ENCODE measurements at regions not wholly inside any gene's neighbourhood (a gene's known extent, or its start where the extent isn't known, plus 50 kb on each side); places are given as distances from the start of the nearest gene placed in this dataset.
"Not testable (repeated sequence)": the region's sequence is repeated elsewhere in the genome, so short reads cannot be mapped to it uniquely, and the experiment has no call there.

DNA sequence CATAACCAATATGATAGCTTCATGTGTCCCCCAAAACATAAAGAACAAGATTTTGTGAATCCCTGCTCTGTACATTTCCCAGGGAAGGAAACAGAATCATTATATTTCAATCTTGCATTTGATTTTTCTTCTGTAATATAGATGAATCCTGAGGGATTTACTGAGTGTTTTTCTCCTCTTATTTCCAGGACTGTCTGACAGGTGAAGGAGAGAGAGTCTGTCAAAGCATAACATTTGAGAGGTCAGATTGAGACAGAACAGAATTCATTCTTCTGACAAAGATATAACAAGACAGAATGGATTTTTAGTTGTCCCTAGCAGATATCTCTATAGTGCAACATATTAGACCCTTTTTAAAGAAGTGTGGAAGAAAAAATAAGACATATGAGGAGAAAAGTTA lies 354.5 kb upstream of the IZUMO3 start:
- ChIA-PET POLR2A (no interaction called here), CTCF (no interaction called here)

DNA sequence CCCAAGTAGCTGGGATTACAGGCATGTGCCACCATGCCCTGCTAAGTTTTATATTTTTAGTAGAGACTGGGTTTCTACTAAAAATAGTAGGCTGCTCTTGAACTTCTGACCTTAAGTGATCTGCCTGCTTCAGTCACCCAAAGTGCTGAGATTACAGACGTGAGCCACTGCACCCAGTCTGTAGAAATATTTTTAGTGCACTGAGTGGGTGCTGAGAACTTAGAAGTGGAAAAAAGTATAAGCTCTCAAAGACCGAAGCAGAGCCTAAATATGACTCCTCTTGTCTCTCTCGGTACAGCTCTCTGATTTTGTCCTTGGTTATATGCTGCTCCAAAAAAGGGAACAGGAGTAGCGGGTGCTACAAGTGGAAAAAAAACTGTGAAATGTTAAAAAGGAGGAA lies 353.8 kb upstream of the IZUMO3 start:
- CTCF ChIA-PET, result no interaction called here

DNA sequence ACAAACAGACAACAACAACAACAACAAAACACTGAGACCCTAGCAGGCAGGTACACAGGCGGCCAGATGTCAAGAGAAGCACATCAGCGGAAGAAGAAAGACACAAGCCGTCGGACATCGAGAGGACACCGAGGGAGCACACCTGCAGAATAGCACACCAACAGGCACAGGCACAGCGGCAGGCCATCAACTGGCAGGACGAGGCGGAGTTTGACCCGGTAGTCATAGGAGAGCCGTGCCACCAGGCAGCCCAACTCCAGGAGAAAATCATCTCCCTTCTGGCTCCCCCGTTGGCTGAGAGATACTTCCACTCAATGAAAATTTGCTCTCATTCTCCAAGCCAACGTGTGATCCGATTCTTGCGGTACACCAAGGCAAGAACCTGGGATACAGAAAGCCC lies 352.1 kb upstream of the IZUMO3 start:
- CTCF ChIA-PET, result no interaction called here
- POLR2A ChIA-PET, result no interaction called here

More for the DNA sequence above, 353.8 kb upstream of the IZUMO3 start:
- POLR2A ChIA-PET, result no interaction called here

DNA sequence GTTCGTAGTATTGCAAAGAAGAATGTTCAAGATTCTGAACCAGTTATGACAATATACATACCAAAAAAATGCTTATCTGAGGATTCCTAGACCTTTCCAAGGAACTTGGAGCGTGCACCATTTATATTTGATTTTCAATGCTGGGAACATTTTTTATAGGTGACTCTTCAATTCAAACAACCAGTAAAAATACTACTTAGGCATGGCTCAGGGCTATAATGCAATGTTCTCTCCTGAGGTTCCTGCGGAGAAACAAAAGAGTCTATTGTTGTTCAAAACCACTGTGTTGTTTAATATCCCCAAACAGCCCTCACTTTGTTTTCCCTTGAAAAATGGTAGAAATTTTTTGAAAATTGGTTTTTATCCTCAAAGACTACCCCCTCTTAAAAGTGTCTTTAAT lies 335.7 kb upstream of the IZUMO3 start:
- ChIA-PET CTCF (no interaction called here), POLR2A (no interaction called here)

DNA sequence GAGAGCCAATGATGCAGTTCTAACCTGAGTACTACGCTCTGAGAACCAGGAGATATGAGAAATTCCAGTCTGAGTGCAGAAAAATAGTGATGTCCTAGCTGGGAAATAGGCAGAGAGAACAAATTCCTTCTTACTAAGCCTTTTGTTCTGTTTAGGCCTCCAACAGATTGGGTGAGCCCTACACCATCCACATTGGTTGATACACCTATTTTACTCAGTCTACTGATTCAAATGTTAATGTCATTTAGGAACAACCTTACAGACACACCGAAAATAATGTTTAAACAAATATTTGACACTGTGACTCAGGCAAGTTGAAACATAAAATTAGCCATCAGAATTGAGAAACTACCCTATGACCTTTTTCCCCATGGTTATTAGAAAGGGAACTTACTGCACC lies 333.9 kb upstream of the IZUMO3 start:
- POLR2A ChIA-PET, result no interaction called here
- CTCF ChIA-PET, result no interaction called here

DNA sequence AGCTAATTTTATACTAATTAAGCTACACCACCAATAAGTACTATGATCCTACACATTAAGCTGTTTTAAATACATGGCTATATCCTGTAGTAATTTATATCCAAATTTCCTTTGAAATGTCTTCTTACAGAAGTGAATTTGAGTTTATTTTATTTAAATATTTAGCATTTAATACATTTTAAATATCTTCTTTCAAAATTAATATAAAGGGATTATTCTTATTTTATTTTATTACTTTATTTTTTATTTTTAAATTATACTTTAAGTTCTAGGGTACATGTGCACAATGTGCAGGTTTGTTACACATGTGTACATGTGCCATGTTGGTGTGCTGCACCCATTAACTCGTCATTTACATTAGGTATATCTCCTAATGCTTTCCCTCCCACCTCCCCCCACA lies 310.9 kb upstream of the IZUMO3 start:
- POLR2A ChIA-PET, CTCF ChIA-PET: not testable (repeated sequence)

DNA sequence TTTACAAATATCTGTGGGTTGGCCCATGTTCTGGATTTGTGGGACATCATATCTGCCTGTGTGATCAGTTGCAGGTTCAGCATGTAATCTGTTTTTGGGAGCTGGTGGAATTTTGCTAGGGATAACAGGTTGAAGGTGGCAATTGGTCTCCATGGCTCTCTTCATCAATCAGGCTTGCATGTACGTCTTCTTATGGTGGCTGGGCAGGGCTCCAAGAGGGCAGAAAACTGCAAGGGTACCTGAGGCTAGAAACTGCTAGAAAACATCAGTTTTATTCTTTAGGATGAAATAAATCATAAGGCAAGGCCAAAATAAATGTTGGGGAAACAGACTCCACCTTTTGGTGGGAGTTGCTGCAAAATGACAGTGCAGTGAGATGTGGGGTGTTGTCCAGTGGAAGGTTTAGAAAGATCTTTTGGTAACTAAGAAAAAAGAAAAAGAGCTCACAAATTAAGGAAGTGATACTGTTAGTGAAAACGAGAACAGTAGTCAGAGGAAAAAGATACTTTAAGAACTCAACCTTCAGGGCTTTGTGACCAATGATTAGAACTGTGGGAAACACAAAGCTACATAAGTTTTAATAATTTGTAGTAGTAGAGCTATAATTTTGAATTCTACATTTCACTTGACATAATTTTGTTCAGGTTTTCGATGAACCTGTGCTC lies 300.7 kb upstream of the IZUMO3 start:
- POLR2A ChIA-PET, result no interaction called here
- CTCF ChIA-PET, result no interaction called here

DNA sequence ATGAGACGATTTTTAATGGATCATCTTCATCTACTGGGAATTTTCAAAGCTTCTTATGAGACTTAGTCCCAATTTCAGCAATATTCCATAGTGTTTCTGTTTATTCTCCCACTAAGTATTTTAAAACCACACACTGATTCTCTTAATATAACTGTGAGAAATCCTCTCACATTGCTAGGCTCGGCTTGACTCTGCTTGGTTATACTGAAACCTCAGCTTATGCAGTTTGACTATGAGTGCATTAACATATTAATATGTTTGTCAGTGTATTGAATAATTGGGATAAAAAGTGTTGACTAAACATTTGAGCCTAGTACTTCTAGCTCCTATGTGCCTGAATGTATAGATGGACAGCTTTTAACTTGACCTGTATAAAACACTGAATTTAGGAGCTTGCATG lies 298.5 kb upstream of the IZUMO3 start:
- POLR2A ChIA-PET, result no interaction called here
- CTCF ChIA-PET, result interaction anchor here (0.6 kb wide), 1 partner anchor 40 kb away, joined by 3 read pairs; no protein-coding TSS in a partner anchor

DNA sequence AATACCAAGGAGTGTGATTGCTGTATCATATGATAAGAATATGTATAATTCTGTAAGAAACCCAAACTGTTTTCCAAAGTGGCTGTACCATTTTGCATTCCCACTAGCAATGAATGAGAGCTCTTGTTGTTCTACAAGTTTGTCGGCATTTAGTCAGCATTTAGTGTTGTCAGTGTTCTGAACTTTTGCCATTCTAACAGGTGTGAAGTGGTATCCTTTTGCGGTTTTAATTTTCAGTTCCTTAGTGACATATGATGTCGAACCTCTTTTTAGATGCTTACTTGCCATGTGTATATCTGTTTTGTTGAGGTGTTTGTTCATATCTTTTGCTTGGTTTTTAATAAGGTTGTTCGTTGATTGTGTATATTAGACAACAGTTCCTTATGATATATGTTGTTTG lies 296.3 kb upstream of the IZUMO3 start:
- POLR2A ChIA-PET, result no interaction called here
- CTCF ChIA-PET, result no interaction called here

DNA sequence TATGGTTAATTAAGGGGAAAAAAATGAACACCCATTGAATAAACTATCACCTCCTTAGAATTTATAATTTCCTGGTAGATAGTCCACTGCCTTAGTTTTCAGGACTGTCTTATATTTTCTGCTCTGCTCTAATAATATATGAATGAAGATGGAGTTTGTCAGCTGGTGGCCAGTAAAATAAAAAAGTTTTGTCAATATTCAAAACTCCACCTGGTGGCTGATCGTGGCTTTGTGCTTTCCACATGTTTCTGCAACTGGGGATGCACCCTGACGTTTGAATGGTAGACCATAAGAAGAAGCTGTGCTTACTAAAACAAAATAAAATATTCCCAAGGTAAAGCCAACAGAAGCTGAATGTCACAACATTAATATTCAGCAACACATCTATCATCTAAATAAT lies 286.6 kb upstream of the IZUMO3 start:
- POLR2A ChIA-PET, result no interaction called here

DNA sequence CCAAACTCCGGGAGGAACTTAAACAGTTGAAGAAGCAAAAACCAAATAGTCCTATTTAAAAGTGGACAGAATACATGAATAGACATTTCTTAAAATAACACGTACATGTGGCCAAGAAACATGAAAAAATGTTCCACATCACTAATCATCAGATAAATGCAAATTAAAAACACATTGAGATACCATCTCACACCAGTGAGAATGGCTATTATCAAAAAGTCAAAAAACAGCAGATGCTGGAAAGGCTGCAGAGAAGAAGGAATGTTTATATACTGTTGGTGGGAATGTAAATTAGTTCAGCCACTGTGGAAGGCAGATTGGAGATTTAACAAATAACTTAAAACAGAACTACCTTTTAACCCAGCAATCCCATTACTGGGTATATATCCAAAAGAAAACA lies 283.0 kb upstream of the IZUMO3 start:
- ChIA-PET CTCF (no interaction called here), POLR2A (no interaction called here)

More for the DNA sequence above, 286.6 kb upstream of the IZUMO3 start:
- CTCF ChIA-PET, result no interaction called here

DNA sequence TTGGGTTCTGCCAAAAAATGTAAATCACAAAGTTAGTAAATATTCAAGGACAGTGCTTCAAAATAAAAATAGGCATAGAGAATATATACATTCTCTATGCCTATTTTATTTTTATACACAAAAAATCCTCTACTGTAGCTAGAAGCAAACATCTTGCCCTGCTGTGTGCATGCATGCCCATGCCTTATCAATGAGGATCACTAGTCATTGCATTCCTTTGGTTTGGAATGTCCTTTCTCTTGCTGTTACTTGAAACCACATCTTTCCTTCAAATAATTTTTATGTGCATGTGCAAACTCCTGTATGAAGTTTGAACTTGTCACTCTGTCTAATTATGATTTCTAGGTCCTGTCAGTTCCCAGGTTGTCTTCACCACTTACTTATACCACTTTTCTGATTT lies 278.9 kb upstream of the IZUMO3 start:
- ChIA-PET CTCF (no interaction called here), POLR2A (no interaction called here)

DNA sequence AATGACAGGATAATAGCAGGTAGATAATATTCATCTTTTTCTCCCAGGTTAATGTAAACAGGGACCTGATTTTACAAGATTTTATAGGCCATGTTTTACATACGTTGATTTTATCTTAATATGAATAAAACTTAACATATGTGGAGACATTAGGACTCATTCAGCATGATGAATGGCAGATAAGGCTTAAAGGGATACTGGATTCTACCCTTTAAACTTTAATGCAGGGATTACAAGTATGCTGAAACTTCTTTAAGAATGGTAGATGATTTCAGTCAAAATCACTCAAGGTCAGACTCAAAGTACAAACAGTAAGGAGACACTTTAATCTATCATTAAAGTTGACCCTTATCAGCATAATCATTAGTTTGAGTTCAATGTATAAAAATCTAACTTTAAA lies 274.5 kb upstream of the IZUMO3 start:
- CTCF ChIA-PET, result no interaction called here
- POLR2A ChIA-PET, result no interaction called here

DNA sequence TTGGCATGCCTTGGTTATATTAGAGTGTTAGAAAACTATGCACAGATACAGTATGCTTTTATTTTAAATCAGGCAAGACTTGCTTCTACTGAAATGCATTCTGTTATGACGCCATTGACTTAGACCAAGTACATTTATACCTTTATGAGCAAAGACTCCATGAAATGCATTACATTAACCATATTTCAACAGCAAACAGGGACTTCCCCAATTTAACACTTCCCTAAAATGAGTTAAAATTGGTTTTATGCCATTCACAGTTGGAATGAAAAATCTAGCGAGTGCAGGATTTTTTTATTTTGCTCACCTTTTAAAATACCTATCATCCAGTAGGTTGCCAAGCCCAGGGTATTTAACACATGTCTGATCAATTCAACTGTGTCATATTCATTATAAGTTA lies 272.1 kb upstream of the IZUMO3 start:
- CTCF ChIA-PET, result no interaction called here
- POLR2A ChIA-PET, result no interaction called here

DNA sequence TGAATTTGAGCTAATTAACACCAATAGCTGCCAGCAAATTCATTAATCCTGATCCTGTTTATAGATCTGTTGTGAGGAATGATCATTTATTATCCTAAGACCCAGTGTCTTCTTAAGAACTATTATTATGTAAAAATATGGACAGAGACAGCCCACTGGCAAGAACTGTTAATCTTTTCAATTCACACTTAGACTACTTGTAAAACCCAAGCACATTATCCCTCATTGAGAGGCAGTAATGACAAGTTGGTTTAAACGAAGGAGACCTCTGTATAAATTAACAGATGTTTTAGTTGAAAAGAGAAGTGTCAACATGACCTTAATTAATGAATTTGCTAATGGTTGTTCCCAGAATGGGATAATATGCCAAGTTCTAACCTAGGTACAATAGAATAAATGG lies 270.3 kb upstream of the IZUMO3 start:
- CTCF ChIA-PET, result no interaction called here
- POLR2A ChIA-PET, result no interaction called here

DNA sequence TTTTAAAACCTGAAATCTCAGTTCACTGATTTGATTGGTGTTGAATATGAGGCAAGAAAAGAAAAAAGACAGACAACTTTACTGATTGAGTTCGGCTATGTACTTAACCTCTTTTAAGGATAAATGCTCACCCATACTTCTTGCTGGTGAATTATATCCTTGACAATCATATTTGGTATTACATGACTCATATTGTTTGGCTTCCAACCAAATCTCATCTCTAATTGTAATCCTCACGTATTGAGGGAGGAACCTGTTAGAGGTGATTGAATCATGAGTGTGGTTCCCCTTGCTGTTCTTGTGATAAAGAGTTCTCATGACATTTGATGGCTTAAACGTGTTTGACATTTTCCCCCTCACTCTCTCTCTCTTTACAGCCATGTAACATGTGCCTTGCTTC lies 255.6 kb upstream of the IZUMO3 start:
- CTCF ChIA-PET, result no interaction called here

DNA sequence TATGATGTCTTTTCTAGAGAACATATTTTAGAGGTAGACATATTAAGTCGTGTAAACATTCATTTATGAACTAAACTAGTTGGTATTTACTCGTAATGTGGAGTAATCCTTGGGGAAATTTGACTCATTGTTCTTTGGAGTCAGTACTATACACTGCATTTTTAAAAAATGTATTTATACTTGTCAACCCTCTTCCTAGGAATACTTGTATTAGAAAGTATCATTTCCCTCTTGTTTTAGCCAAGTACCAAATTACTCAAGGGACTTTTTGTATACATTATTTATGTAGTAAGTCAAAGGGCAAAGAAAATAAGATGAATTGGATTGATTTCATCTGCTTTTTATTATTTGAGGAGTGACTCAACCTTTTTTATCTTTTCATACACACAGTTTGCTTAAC lies 248.1 kb upstream of the IZUMO3 start:
- ChIA-PET POLR2A (no interaction called here), CTCF (no interaction called here)

More for the DNA sequence above, 255.6 kb upstream of the IZUMO3 start:
- POLR2A ChIA-PET, result no interaction called here

DNA sequence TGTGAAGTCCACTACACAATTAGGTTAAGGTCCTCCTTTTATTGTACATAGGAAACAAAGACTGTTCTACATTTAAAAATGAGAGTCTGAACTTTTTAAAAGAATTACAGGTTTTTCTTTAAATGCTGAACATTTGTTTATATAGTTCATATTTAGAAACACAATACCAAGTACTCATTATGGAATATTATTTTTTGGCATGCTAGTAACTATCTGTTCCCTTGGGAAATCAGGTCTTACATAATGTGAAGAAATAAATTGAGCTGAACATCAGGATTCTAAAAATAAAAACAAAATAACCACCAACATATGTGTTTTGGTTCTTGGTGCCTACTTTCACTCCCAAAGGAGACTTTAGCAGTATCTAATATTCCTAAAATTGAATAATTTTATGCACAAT lies 230.5 kb upstream of the IZUMO3 start:
- POLR2A ChIA-PET, result no interaction called here
- CTCF ChIA-PET, result no interaction called here

DNA sequence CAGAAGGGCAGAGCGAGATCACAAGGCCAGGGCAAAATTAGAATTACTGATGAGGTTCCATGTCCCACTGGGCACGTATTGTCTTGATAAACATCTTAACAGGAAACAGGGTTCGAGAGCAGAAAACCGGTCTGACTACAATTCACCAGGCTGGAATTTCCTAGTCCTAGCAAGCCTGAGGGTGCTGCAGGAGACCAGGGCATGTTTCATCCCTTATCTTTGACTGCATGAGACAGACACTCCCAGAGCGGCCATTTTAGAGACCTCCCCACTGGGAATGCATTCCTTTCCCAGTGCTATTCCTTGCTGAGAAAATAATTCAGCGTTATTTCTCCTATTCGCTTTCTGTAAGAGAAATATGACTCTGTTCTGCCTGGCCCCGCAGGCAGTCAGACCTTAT lies 228.5 kb upstream of the IZUMO3 start:
- POLR2A ChIA-PET, CTCF ChIA-PET: not testable (repeated sequence)

DNA sequence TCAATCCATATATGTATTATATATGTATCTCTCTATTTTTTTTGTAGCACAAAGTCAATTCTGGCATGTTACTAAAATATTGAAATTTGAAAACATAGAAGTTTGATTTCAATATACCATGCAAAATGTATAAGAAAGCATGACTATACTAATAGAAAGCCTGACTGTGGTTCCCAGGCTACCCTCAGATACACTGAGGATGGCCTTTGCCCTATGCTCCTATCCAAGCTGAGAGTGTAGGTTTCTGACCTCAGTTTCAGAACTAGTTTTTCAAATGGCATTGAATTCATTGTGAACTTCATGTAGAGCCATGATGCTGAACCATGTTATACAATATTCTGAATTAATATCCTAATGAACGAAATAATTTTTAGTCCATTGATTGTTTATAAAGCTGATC lies 220.4 kb upstream of the IZUMO3 start:
- CTCF ChIA-PET, result no interaction called here
- POLR2A ChIA-PET, result no interaction called here

DNA sequence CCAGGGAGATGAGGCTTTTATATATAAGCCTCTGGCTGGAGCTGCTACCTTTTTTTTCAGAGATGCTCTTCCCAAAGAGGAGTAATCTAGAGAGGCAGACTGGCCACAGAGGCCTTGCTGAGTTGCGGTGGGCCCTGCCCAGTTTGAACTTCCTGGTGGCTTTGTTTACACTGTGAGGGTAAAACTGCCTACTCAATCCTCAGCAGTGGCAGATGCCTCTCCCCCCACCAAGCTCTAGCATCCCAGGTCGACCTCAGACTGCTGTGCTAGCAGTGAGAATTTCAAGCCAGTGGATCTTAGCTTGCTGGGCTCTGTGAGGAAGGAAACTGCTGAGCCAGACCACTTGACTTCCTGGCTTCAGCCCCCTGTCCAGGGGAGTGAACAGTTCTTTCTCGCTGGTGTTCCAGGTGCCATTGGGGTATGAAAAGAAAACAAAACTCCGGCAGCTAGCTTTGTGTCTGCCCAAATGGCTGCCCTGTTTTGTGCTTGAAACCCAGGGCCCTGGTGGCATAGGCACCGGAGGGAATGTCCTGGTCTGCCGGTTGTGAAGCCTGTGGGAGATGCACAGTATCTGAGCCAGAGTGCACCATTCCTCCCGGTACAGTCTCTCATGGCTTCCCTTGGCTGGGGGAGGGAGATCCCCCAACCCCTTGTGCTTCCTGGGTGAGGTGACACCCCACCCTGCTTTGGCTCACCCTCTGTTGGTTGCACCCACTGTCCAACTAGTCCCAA lies 219.5 kb upstream of the IZUMO3 start:
- ChIA-PET POLR2A (no interaction called here), CTCF (no interaction called here)

DNA sequence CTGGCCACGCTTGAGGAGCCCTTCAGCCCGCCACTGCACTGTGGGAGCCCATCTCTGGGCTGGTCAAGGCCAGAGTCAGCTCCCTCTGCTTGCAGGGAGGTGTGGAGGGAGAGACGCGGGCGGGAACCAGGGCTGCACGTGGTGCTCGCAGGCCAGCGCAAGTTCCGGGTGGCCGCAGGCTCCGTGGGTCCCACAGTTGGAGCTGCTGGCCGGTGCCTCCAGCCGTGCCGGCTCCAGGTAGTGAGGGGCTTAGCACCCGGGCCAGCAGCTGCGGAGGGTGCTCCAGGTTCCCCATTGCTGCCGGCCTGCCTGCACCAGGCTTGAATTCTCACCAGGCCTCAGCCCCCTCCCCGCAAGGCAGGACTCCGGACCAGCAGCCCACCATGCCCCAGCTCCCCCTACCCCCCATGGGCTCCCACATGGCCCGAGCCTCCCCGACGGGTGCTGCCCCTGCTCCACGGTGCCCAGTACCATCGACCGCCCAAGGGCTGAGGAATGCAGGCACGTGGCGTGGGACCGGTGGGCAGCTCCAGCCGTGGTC lies 192.8 kb upstream of the IZUMO3 start:
- ChIA-PET POLR2A (no interaction called here), CTCF (no interaction called here)
